HS-5 (cell line): ENCODE measurements at regions not wholly inside any gene's neighbourhood (a gene's known extent, or its start where the extent isn't known, plus 50 kb on each side); places are given as distances from the start of the nearest gene placed in this dataset.
A peak's percentile ranks its signal among the peaks of the same experiment; 100 is the strongest.
"Not testable (repeated sequence)": the region's sequence is repeated elsewhere in the genome, so short reads cannot be mapped to it uniquely, and the experiment has no call there.

Source experiments
- DNase-seq: peaks from one replicate; pipeline ENCODE4 v3.0.0-alpha.2; 2012; ENCODE audit warnings: low read depth

DNA sequence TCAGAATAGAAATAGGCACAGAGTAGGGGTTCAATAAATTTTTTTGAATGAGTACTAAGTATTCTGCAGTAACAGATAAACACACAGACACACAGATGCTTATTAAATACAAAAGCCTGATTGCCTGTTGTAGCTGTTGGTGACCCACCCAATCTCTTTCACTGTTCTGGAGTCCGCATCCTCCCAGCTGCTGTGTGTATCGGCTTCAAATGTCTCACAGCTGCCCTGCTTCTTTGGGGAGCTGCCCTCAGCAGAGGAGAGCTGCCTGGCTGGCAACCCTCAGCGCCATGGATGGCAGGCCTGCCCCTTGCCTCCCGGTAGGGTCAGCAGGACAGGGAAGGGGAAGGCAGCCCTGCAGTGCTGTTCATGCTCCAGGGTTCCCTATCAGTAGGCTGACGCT, 50.5 kb upstream of the PRNP start:
- no peak for DNase-seq

DNA sequence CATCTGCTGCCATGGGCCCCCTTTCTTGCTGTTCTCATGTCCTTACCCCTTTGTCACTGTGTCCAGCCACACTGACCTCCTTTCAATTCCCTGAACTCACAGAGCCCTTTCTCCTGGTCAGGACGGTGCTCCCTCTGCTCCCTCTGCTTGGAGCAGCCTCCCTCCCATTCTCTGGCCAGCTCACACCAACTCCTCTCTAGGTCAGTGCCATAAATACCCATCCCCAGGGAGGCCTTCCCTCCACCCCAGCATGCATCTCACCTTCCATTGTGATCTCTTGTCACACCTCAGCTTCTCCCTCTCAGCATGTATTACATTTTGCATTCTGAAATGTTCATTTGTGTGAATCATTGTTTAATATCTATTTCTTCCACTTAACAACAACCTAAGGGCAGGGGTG, 50.9 kb upstream of the PRNP start:
- no peak for DNase-seq

DNA sequence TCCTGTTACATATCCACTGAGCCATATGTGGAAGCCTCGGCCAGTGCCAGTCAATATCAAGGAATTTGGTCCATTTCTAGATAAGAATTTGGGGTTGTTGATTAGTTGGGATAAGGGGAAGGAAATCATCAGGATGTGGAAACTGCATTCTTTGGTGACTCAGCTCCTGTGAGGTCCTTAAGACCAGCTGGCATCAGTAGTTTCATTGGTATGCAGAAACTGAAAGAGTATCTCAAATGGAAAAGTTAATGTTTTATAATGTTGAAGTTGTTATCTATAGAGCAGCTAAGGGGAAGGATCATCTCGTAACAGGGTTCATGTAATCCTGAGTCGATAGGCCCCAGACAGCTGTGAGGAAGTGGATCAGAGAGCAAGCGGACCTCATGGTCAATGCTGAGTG, 52.5 kb upstream of the PRNP start:
- DNase-seq: peak; percentile 95

DNA sequence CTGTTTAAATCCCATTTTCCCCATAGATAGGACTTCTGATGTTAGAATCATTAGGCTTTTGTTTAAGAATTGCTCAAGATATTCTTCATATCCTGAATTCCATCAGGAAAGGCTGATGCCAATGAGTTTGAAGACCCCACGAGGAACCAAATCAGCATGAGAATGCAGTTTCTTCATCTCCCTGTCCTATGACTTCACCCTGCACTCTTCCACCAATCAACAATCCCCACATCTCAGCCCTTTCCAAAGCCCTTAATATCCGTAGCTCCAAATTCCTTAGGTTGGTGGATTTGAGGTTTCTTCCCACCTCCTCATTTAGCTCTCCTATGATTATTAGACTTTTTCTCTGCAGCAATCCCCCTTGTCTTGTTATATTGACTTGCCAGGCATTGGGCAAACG, 52.9 kb upstream of the PRNP start:
- DNase-seq: no peak

DNA sequence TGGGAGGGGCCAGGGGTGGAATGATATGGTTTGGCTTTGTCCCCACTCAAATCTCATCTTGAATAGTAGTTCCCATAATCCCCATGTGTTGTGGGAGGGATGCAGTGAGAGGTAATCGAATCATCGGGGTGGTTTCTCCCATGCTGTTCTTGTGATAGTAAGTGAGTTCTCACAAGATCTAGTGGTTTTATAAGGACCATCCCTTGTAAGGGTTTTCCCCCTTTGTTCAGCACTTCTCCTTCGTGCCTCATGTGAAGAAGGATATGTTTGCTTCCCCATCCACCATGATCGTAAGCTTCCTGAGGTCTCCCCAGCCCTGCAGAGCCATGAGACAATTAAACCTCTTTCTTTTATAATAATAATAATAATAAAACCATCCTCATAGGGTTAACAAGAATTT, 53.4 kb upstream of the PRNP start:
- no peak for DNase-seq

DNA sequence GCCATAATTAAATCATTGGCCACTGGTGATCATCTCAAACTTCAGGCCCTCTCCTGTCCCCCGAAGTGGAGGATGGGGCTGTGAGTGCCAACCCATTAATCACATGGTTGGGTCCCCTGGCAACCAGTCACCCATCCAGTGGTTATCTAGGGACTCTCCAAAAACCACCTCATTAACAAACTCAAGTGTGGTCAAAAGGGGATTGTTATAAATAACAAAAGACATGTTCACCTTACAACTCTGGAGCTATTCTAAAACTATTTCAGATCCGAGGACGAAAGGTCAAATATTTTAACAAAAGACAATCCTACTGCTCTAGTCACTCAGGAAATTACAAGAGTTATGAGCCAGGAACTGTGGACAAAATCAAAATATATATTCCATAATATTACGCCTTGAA, 60.0 kb upstream of the PRNP start:
- no peak for DNase-seq

DNA sequence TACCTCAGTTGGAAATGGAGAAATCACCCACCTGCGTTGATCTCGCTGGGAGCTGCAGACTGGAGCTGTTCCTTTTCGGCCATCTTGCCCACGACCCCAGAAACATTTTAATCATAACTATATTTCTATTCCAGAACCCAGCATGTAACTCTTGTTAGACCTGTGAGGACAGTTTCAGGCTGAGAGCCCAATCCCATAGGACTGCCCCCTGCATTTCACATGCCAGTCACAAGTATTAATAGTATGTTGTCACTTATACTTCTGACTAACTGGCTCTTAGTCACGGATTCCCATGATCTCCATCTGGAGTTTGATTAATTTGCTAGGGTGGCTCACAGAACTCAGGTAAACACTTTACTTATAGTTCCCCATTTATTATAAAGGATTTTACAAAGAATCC, 60.6 kb upstream of the PRNP start:
- DNase-seq: no peak

DNA sequence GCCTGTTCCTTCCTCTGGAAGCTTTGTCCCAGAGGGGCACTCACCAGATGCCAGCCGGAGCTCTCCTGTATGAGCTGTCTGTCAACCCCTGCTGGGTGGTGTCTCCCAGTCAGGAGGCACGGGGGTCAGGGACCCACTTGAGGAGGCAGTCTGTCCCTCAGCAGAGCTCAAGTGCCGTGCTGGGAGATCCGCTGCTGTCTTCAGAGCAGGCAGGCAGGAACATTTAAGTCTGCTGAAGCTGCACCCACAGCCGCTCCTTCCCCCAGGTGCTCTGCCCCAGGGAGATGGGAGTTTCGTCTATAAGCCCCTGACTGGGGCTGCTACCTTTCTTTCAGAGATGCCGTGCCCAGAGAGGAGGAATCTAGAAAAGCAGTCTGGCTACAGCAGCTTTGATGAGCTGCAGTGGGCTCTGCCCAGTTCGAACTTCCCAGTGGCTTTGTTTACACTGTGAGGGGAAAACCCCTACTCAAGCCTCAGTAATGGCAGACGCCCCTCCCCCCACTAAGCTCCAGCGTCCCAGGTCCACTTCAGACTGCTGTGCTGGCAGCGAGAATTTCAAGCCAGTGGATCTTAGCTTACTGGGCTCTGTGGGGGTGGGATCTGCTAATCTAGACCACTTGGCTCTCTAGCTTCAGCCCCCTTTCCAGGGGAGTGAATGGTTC, 61.5 kb upstream of the PRNP start:
- DNase-seq: not testable (repeated sequence)

GRCh38 chr20:4619144-4619543, 67.1 kb upstream of the PRNP start:
- not testable (repeated sequence) for DNase-seq

DNA sequence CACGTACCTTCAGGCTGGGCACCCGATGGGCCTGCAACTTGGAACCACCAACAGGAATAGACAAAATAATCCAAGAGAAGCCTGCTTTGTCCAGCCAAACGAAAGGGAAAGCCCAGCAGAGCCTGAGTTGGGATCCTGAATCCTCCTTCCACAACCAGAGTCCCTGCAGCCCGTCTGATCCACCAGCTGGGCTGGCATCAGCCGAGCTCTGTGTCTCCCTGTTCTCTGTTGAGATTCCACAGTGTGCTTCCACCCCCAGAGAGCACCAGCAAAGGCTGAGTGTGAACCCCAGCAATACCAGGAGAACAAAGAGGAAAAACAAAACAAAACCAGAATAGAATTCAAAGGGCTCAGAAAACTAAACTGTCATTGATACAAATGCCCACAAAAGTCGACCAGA, 68.8 kb upstream of the PRNP start:
- no peak for DNase-seq

- no peak for DNase-seq
Observed at GRCh38 chr20:4617019-4617418, 69.2 kb upstream of the PRNP start.

- no peak for DNase-seq
Observed at GRCh38 chr20:4613718-4614620, 72.3 kb upstream of the PRNP start.

- no peak for DNase-seq
Observed at GRCh38 chr20:4613184-4613583, 73.1 kb upstream of the PRNP start.

DNA sequence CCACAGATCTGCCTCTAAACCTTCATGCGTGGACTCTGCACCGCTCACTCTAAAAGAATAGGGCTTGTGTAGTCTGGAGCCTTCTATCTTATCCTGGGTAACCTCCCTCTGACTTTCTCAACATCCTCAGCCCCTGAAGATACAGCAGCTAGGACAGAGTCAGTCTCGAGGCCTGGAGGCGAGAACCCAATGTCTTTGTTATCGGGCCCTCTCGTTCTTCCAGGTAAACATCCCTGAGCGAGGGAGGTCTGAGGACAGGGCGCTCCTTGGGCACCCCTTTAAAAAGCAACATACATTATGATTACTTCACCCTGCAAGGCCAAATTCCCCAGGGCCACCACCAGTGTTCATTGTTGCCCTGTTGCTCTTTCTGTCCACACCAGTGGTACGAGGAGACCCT, 75.4 kb upstream of the PRNP start:
- no peak for DNase-seq

- no peak for DNase-seq
Observed at GRCh38 chr20:4609511-4609910, 76.7 kb upstream of the PRNP start.

GRCh38 chr20:4608861-4609260, 77.4 kb upstream of the PRNP start:
- DNase-seq: no peak

DNA sequence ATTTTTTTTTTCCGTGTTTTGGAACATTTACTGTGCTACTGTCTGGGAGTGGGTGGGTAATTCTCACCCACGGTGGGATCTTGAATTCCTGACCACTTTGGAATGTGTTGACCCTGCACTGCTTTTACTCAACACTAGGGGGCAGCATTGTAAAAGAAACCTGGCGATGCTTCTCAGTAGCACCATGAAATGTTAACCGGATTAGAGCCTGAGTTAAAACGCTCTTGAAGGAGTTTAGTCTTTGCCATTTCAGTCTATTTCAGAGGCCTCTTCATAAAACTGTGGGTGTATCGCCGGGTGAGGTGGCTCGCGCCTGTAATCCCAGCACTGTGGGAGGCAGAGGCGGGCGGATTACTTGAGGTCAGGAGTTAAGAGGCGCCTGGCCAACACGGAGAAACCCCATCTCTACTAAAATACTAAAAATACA, 79.0 kb upstream of the PRNP start:
- DNase-seq: no peak

DNA sequence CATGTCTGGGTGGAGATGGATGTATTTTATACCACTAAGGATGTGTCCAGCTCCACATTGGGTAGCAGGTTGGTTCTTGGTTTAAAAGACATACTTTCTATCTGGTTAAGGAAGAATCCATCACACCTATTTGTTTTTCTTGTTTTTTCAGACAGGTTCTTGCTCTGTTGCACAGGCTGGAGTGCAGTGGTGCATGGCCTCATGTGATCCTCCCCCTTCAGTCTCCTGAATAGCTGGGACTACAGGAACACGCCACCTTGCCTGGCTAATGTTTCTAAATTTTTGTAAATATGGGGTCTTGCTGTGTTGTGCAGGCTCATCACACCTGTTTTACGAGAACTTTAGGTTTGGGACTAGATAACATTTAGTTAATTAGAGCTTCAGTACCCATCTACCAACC, 80.2 kb upstream of the PRNP start:
- DNase-seq: no peak

DNA sequence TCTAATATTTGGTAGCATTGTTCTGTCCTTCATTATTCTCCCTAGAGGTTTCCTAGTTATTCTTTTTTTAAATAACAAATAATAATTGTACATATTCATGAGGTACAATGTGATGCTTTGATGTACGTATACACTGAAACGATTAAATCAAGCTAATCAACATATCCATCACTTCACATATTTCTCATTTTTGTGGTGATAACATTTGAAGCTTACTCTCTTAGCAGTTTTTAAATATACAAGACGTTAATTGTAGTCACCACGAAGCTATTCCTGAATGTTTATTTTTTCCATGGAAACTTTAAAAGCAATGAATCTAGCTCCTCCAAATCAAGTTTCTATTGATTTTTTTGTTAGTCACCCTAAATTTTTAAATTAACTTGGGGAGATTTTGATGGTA, 81.1 kb upstream of the PRNP start:
- no peak for DNase-seq

DNA sequence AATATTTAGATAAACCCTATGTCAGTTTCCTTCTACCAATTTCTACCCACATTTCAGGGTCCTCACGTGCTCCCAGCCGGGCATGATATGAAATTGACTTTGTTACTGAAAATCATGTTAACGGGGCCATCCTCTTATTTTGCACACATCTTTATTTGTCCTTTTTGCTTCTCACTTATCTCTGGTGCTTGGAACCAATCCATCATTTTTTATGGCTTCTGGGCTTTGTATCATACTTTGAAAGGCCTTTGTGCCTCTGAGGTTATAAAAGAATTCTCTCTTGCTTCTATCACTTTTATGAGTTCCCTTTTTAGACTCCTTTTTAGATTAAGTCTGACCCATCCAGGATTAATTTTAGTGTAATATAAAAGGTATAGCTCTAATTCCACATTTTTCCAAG, 81.7 kb upstream of the PRNP start:
- DNase-seq: no peak

DNA sequence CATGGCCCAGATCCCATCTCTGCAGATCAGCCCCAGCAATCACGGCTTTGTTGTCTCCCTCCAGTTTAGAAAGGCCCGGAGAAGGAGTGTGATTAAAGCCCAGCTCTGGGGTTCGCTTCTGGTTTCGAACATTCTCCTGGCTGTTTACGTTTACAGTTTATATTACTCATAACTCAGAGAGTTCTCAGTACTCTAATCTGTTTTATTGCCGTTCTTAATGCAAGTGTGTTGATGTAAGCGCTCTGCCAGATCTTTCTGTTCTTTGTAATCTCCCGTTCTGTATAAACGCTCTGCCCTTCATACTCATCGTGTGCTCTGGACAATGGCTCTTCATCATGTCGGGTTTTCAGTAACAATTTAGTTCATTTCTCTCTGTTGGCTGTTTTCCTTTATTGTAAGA, 82.5 kb upstream of the PRNP start:
- DNase-seq: no peak

GRCh38 chr20:4602297-4602631, 84.0 kb upstream of the PRNP start:
- no peak for DNase-seq

DNA sequence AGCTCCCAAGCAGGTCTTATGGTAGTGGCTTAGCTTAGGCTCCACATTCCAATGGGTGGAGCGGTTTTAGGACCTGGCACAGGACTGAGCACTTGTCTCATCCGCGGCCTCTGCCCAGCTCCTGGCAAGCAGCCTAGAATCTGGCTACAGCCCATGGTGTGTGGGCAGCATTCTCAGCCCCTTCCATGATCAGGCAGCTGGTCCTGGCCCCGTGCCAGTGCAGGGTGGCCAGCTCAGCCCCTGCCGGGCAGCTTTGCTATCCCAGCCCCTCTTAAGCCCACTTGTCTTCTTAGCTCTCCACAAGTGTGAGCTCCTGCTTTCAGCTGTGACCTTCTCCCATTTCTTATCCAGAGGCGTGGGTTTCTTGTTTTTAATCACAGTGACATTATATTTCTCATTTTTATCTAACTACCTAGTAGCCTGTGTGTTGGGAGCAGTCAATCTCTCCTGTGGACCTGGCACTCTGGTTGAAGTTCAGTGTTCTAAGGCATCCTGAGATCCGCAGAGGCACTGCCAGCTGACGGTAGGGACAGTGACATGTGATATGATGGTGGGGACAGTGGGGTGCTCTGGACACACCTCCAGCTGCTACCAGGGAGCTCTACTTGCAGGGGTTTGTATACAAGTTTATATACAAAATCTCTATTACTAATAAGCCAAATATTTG, 84.5 kb upstream of the PRNP start:
- no peak for DNase-seq
